ENCODE measurements at regions not wholly inside any gene's neighbourhood (a gene's known extent, or its start where the extent isn't known, plus 50 kb on each side); places are given as distances from the start of the nearest gene placed in this dataset.
"Not testable (repeated sequence)": the region's sequence is repeated elsewhere in the genome, so short reads cannot be mapped to it uniquely, and the experiment has no call there.

GRCh38 chr18:28757466-28758008, 580.6 kb upstream of the CDH2 start:
- H3K36me3 Mint-ChIP-seq (ENCODE audit: low read depth) = no peaks in the 10 kb centered on the region
- ATAC-seq (replicated peaks) = no peak
- no peak overlapping the region for H3K27ac Mint-ChIP-seq
- H3K4me3 Mint-ChIP-seq = no peak overlapping the region
- H3K27me3 Mint-ChIP-seq = no peaks in the 10 kb centered on the region
- H3K4me1 Mint-ChIP-seq = no peaks in the 10 kb centered on the region
- peaks cover 12% of the 10 kb centered on the region for H3K9me3 Mint-ChIP-seq

GRCh38 chr18:28743115-28743514, 566.2 kb upstream of the CDH2 start:
- Mint-ChIP-seq H3K4me3 (no peak overlapping the region), H3K27me3 (no peaks in the 10 kb centered on the region), H3K4me1 (no peaks in the 10 kb centered on the region), H3K36me3 (ENCODE audit: low read depth) (no peaks in the 10 kb centered on the region), H3K9me3 (peaks cover 9% of the 10 kb centered on the region), H3K27ac (no peak overlapping the region)
- no peak for ATAC-seq (replicated peaks)

GRCh38 chr18:28740575-28740974, 563.6 kb upstream of the CDH2 start:
- ATAC-seq (replicated peaks) = no peak
- Mint-ChIP-seq H3K27me3 (no peaks in the 10 kb centered on the region), H3K9me3 (peaks cover 11% of the 10 kb centered on the region), H3K27ac (no peak overlapping the region), H3K4me1 (no peaks in the 10 kb centered on the region), H3K36me3 (ENCODE audit: low read depth) (no peaks in the 10 kb centered on the region), H3K4me3 (no peak overlapping the region)

GRCh38 chr18:28736951-28737350, 560.0 kb upstream of the CDH2 start:
- no peaks in the 10 kb centered on the region for H3K27me3 Mint-ChIP-seq
- no peaks in the 10 kb centered on the region for H3K4me1 Mint-ChIP-seq
- no peaks in the 10 kb centered on the region for H3K36me3 Mint-ChIP-seq (ENCODE audit: low read depth)
- no peak overlapping the region for H3K4me3 Mint-ChIP-seq
- ATAC-seq (replicated peaks) = no peak
- no peak overlapping the region for H3K27ac Mint-ChIP-seq
- H3K9me3 Mint-ChIP-seq = peaks cover 24% of the 10 kb centered on the region

- H3K9me3 Mint-ChIP-seq = peaks cover 21% of the 10 kb centered on the region
These were observed 559.3 kb upstream of the CDH2 start for GRCh38 chr18:28736223-28736622.

GRCh38 chr18:28735731-28736130, 558.8 kb upstream of the CDH2 start:
- ATAC-seq (replicated peaks) = no peak

More at GRCh38 chr18:28736223-28736622, 559.3 kb upstream of the CDH2 start:
- Mint-ChIP-seq H3K4me1 (no peaks in the 10 kb centered on the region), H3K4me3 (no peak overlapping the region), H3K36me3 (ENCODE audit: low read depth) (no peaks in the 10 kb centered on the region), H3K27me3 (no peaks in the 10 kb centered on the region), H3K27ac (no peak overlapping the region)
- no peak for ATAC-seq (replicated peaks)

GRCh38 chr18:28729321-28729720, 552.4 kb upstream of the CDH2 start:
- Mint-ChIP-seq H3K27ac (no peak overlapping the region), H3K4me1 (no peaks in the 10 kb centered on the region), H3K36me3 (ENCODE audit: low read depth) (no peaks in the 10 kb centered on the region), H3K27me3 (no peaks in the 10 kb centered on the region), H3K4me3 (no peak overlapping the region), H3K9me3 (peaks cover 20% of the 10 kb centered on the region)
- ATAC-seq (replicated peaks) = no peak

More at GRCh38 chr18:28735731-28736130, 558.8 kb upstream of the CDH2 start:
- H3K27ac Mint-ChIP-seq = no peak overlapping the region
- H3K27me3 Mint-ChIP-seq = no peaks in the 10 kb centered on the region
- H3K9me3 Mint-ChIP-seq = peaks cover 16% of the 10 kb centered on the region
- H3K36me3 Mint-ChIP-seq (ENCODE audit: low read depth) = no peaks in the 10 kb centered on the region
- no peaks in the 10 kb centered on the region for H3K4me1 Mint-ChIP-seq
- no peak overlapping the region for H3K4me3 Mint-ChIP-seq

- H3K4me3 Mint-ChIP-seq = no peak overlapping the region
- ATAC-seq (replicated peaks) = no peak
- peaks cover 19% of the 10 kb centered on the region for H3K9me3 Mint-ChIP-seq
- H3K27me3 Mint-ChIP-seq = no peaks in the 10 kb centered on the region
- H3K4me1 Mint-ChIP-seq = no peaks in the 10 kb centered on the region
- no peaks in the 10 kb centered on the region for H3K36me3 Mint-ChIP-seq (ENCODE audit: low read depth)
- no peak overlapping the region for H3K27ac Mint-ChIP-seq
These were observed 552.0 kb upstream of the CDH2 start for GRCh38 chr18:28728891-28729290.

GRCh38 chr18:28727189-28727588, 550.3 kb upstream of the CDH2 start:
- H3K27ac Mint-ChIP-seq; ATAC-seq (replicated peaks); H3K4me1 Mint-ChIP-seq; H3K4me3 Mint-ChIP-seq; H3K36me3 Mint-ChIP-seq (ENCODE audit: low read depth); H3K27me3 Mint-ChIP-seq: not testable (repeated sequence)
- peaks cover 16% of the 10 kb centered on the region for H3K9me3 Mint-ChIP-seq

- Mint-ChIP-seq H3K4me3 (no peak overlapping the region), H3K9me3 (peaks cover 18% of the 10 kb centered on the region), H3K36me3 (ENCODE audit: low read depth) (no peaks in the 10 kb centered on the region), H3K27ac (no peak overlapping the region), H3K4me1 (no peaks in the 10 kb centered on the region), H3K27me3 (no peaks in the 10 kb centered on the region)
- ATAC-seq (replicated peaks) = no peak
These were observed 548.9 kb upstream of the CDH2 start for GRCh38 chr18:28725876-28726275.

GRCh38 chr18:28723506-28723905, 546.6 kb upstream of the CDH2 start:
- H3K9me3 Mint-ChIP-seq = peaks cover 23% of the 10 kb centered on the region
- H3K4me1 Mint-ChIP-seq = no peaks in the 10 kb centered on the region
- no peak overlapping the region for H3K4me3 Mint-ChIP-seq
- no peaks in the 10 kb centered on the region for H3K27me3 Mint-ChIP-seq
- no peak for ATAC-seq (replicated peaks)
- no peak overlapping the region for H3K27ac Mint-ChIP-seq
- no peaks in the 10 kb centered on the region for H3K36me3 Mint-ChIP-seq (ENCODE audit: low read depth)

- no peaks in the 10 kb centered on the region for H3K27me3 Mint-ChIP-seq
- H3K4me3 Mint-ChIP-seq = no peak overlapping the region
- no peaks in the 10 kb centered on the region for H3K36me3 Mint-ChIP-seq (ENCODE audit: low read depth)
- H3K4me1 Mint-ChIP-seq = no peaks in the 10 kb centered on the region
- no peak for ATAC-seq (replicated peaks)
- H3K9me3 Mint-ChIP-seq = peaks cover 33% of the 10 kb centered on the region
- no peak overlapping the region for H3K27ac Mint-ChIP-seq
These were observed 541.8 kb upstream of the CDH2 start for GRCh38 chr18:28718696-28719095.

GRCh38 chr18:28716338-28716737, 539.4 kb upstream of the CDH2 start:
- no peak overlapping the region for H3K27ac Mint-ChIP-seq
- H3K27me3 Mint-ChIP-seq = no peaks in the 10 kb centered on the region
- no peak overlapping the region for H3K4me3 Mint-ChIP-seq
- no peaks in the 10 kb centered on the region for H3K36me3 Mint-ChIP-seq (ENCODE audit: low read depth)
- no peak for ATAC-seq (replicated peaks)
- no peaks in the 10 kb centered on the region for H3K4me1 Mint-ChIP-seq
- H3K9me3 Mint-ChIP-seq = peaks cover 33% of the 10 kb centered on the region

- Mint-ChIP-seq H3K4me3 (no peak overlapping the region), H3K9me3 (peaks cover 32% of the 10 kb centered on the region), H3K4me1 (no peaks in the 10 kb centered on the region), H3K36me3 (ENCODE audit: low read depth) (no peaks in the 10 kb centered on the region), H3K27me3 (no peaks in the 10 kb centered on the region), H3K27ac (no peak overlapping the region)
- ATAC-seq (replicated peaks) = no peak
These were observed 538.3 kb upstream of the CDH2 start for GRCh38 chr18:28715206-28715605.

GRCh38 chr18:28714498-28714897, 537.6 kb upstream of the CDH2 start:
- Mint-ChIP-seq H3K36me3 (ENCODE audit: low read depth) (no peaks in the 10 kb centered on the region), H3K27me3 (no peaks in the 10 kb centered on the region), H3K27ac (no peak overlapping the region), H3K9me3 (peaks cover 32% of the 10 kb centered on the region), H3K4me3 (no peak overlapping the region), H3K4me1 (no peaks in the 10 kb centered on the region)
- ATAC-seq (replicated peaks) = no peak

Measured in activated T-helper 17 cell treated with anti-CD3 and anti-CD28 coated beads, Interleukin-2, amount 50 U/mL, for 72 hours (primary cell).